Nephron progenitor cell (in vitro differentiated cells): ENCODE measurements at regions not wholly inside any gene's neighbourhood (a gene's known extent, or its start where the extent isn't known, plus 50 kb on each side); places are given as distances from the start of the nearest gene placed in this dataset.

Experiments used
- DNase-seq: peaks from one replicate; pipeline ENCODE4 v3.0.0; 2021
- H3K27ac Mint-ChIP-seq: 2 replicates; pipeline ENCODE4 v1.8.0; 2021; ENCODE audit warnings: mild to moderate bottlenecking, moderate library complexity, mixed read lengths
- H3K27me3 Mint-ChIP-seq: 2 replicates; pipeline ENCODE4 v1.8.0; 2021; ENCODE audit warnings: mild to moderate bottlenecking, low read depth, mixed read lengths; ENCODE audit not compliant: poor library complexity
- H3K36me3 Mint-ChIP-seq: 2 replicates; pipeline ENCODE4 v1.8.0; 2021; ENCODE audit warnings: low read depth, mixed read lengths
- H3K4me1 Mint-ChIP-seq: 2 replicates; pipeline ENCODE4 v1.8.0; 2021; ENCODE audit warnings: mixed read lengths
- H3K4me3 Mint-ChIP-seq: 2 replicates; pipeline ENCODE4 v1.8.0; 2021; ENCODE audit warnings: mild to moderate bottlenecking, moderate library complexity, mixed read lengths
- H3K9me3 Mint-ChIP-seq: 2 replicates; pipeline ENCODE4 v1.8.0; 2021; ENCODE audit warnings: mild to moderate bottlenecking, moderate library complexity, mixed read lengths
- CTCF ChIP-seq: fragments of 200-600 bp; sonication (generic); IDR thresholded peaks from 2 replicates; pipeline ENCODE4 v1.5.0; 2021; ENCODE audit warnings: antibody characterized with exemption

- Mint-ChIP-seq H3K27me3 (no peaks in the 10 kb centered on the region), H3K4me1 (peaks cover 15% of the 10 kb centered on the region), H3K4me3 (no peak overlapping the region), H3K27ac (no peak overlapping the region), H3K9me3 (no peaks in the 10 kb centered on the region), H3K36me3 (no peaks in the 10 kb centered on the region)
- no peak for DNase-seq
- no peak for TF ChIP-seq CTCF
These were observed 186.2 kb downstream of the ACER2 start for GRCh38 chr9:19595003-19595402.

- Mint-ChIP-seq H3K4me3 (no peak overlapping the region), H3K27me3 (no peaks in the 10 kb centered on the region), H3K4me1 (no peaks in the 10 kb centered on the region), H3K36me3 (peaks cover 4% of the 10 kb centered on the region), H3K9me3 (peaks cover 16% of the 10 kb centered on the region), H3K27ac (no peak overlapping the region)
- no peak for TF ChIP-seq CTCF
- DNase-seq = no peak
These were observed 178.9 kb downstream of the ACER2 start for GRCh38 chr9:19587678-19588077.

- DNase-seq = no peak
- H3K27ac Mint-ChIP-seq = no peak overlapping the region
These were observed 175.1 kb downstream of the ACER2 start for GRCh38 chr9:19583890-19584289.

GRCh38 chr9:19577411-19577810 is 168.6 kb downstream of the ACER2 start:
- TF ChIP-seq CTCF = no peak

More at GRCh38 chr9:19583890-19584289, 175.1 kb downstream of the ACER2 start:
- Mint-ChIP-seq H3K27me3 (peaks cover 2% of the 10 kb centered on the region), H3K9me3 (peaks cover 16% of the 10 kb centered on the region), H3K4me1 (no peaks in the 10 kb centered on the region), H3K36me3 (peaks cover 4% of the 10 kb centered on the region), H3K4me3 (no peak overlapping the region)
- no peak for TF ChIP-seq CTCF

GRCh38 chr9:19568946-19569345 is 160.1 kb downstream of the ACER2 start:
- no peak for DNase-seq
- no peaks in the 10 kb centered on the region for H3K4me1 Mint-ChIP-seq

More at GRCh38 chr9:19577411-19577810, 168.6 kb downstream of the ACER2 start:
- DNase-seq = no peak
- H3K4me1 Mint-ChIP-seq = no peaks in the 10 kb centered on the region
- H3K27me3 Mint-ChIP-seq = peaks cover 2% of the 10 kb centered on the region
- no peaks in the 10 kb centered on the region for H3K9me3 Mint-ChIP-seq
- no peak overlapping the region for H3K4me3 Mint-ChIP-seq
- H3K27ac Mint-ChIP-seq = no peak overlapping the region
- H3K36me3 Mint-ChIP-seq = no peaks in the 10 kb centered on the region

More at GRCh38 chr9:19568946-19569345, 160.1 kb downstream of the ACER2 start:
- no peaks in the 10 kb centered on the region for H3K36me3 Mint-ChIP-seq
- no peak for TF ChIP-seq CTCF
- H3K9me3 Mint-ChIP-seq = no peaks in the 10 kb centered on the region
- no peak overlapping the region for H3K27ac Mint-ChIP-seq
- H3K4me3 Mint-ChIP-seq = no peak overlapping the region
- H3K27me3 Mint-ChIP-seq = peaks cover 2% of the 10 kb centered on the region
